Cardiac muscle cell (in vitro differentiated cells and primary cell): ENCODE measurements at regions not wholly inside any gene's neighbourhood (a gene's known extent, or its start where the extent isn't known, plus 50 kb on each side); places are given as distances from the start of the nearest gene placed in this dataset.

Experiments
- DNase-seq, 2 donors: peaks; one replicate each; pipeline versions ENCODE4 v3.0.0 to v3.0.0-alpha.2; 2010 to 2017; ENCODE audit warnings: low read depth in 1 of 2, low spot score in 1 of 2
- H3K27ac ChIP-seq: fragments of 200-600 bp; sonication (generic); 2 replicates; pipeline ENCODE4 v1.5.1; 2016
- H3K27me3 ChIP-seq: fragments of 200-600 bp; sonication (generic); 2 replicates; pipeline ENCODE4 v1.6.0; 2016; ENCODE audit warnings: control low read depth
- H3K36me3 ChIP-seq: fragments of 200-600 bp; sonication (generic); 2 replicates; pipeline ENCODE4 v1.5.1; 2016; ENCODE audit warnings: control low read depth
- H3K4me1 ChIP-seq: fragments of 200-600 bp; sonication (generic); 2 replicates; pipeline ENCODE4 v1.8.1; 2017; ENCODE audit warnings: low read depth, mild to moderate bottlenecking, mixed run types
- H3K4me3 ChIP-seq: fragments of 200-600 bp; sonication (generic); 2 replicates; pipeline ENCODE4 v1.5.1; 2016; ENCODE audit warnings: mild to moderate bottlenecking
- H3K9me3 ChIP-seq: fragments of 200-600 bp; sonication (generic); 2 replicates; pipeline ENCODE4 v1.5.1; 2017; ENCODE audit warnings: low read depth, mild to moderate bottlenecking, control low read depth
- TF ChIP-seq, protein P1 (sequence below): IDR thresholded peaks from 2 replicates; pipeline ENCODE4 v1.5.1; 2012; ENCODE audit warnings: low read depth, mild to moderate bottlenecking, low read length

- Histone ChIP-seq H3K9me3 (no peaks in the 10 kb centered on the region), H3K27ac (no peak overlapping the region), H3K4me1 (no peaks in the 10 kb centered on the region), H3K27me3 (no peaks in the 10 kb centered on the region), H3K4me3 (no peak overlapping the region), H3K36me3 (no peaks in the 10 kb centered on the region)
- TF ChIP-seq, protein P1, sequence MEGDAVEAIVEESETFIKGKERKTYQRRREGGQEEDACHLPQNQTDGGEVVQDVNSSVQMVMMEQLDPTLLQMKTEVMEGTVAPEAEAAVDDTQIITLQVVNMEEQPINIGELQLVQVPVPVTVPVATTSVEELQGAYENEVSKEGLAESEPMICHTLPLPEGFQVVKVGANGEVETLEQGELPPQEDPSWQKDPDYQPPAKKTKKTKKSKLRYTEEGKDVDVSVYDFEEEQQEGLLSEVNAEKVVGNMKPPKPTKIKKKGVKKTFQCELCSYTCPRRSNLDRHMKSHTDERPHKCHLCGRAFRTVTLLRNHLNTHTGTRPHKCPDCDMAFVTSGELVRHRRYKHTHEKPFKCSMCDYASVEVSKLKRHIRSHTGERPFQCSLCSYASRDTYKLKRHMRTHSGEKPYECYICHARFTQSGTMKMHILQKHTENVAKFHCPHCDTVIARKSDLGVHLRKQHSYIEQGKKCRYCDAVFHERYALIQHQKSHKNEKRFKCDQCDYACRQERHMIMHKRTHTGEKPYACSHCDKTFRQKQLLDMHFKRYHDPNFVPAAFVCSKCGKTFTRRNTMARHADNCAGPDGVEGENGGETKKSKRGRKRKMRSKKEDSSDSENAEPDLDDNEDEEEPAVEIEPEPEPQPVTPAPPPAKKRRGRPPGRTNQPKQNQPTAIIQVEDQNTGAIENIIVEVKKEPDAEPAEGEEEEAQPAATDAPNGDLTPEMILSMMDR: no peak
- DNase-seq: no peak
Measured at GRCh38 chr10:33743429-33743857, 409.0 kb upstream of the NRP1 start.

- H3K9me3 ChIP-seq: no peaks in the 10 kb centered on the region
- no peaks in the 10 kb centered on the region for H3K4me1 ChIP-seq
- H3K36me3 ChIP-seq: no peaks in the 10 kb centered on the region
- TF ChIP-seq, protein P1: no peak
- H3K27me3 ChIP-seq: peaks cover 6% of the 10 kb centered on the region
- H3K4me3 ChIP-seq: no peak overlapping the region
- no peak overlapping the region for H3K27ac ChIP-seq
- DNase-seq: peak in 1 of 2 donors; percentile 22
Measured at GRCh38 chr10:33739031-33739430, 404.6 kb upstream of the NRP1 start.

DNA sequence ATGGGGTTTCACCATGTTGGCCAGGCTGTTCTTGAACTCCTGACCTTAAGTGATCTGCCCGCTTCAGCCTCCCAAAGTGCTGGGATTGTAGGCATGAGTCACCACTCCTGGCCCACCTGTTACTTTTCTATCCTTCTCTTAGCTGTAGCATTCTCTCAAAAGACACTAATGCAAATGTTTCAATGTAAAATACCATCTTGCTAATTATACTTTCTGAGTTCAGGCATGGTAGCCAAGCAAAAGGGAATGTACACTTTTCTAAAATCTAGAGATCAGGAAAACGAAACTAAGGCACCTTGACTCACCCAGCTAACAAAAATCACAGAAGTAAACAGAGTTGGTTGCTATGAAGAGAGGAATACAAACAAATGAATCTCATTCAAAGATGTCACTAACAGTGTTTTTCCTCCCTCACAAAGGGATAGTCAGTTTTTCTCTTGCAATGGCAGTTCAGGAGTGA lies 401.0 kb upstream of the NRP1 start:
- Histone ChIP-seq H3K27ac (no peak overlapping the region), H3K4me1 (no peaks in the 10 kb centered on the region), H3K4me3 (no peak overlapping the region), H3K36me3 (no peaks in the 10 kb centered on the region), H3K27me3 (peaks cover 6% of the 10 kb centered on the region), H3K9me3 (no peaks in the 10 kb centered on the region)
- TF ChIP-seq, protein P1: no peak
- DNase-seq: no peak

DNA sequence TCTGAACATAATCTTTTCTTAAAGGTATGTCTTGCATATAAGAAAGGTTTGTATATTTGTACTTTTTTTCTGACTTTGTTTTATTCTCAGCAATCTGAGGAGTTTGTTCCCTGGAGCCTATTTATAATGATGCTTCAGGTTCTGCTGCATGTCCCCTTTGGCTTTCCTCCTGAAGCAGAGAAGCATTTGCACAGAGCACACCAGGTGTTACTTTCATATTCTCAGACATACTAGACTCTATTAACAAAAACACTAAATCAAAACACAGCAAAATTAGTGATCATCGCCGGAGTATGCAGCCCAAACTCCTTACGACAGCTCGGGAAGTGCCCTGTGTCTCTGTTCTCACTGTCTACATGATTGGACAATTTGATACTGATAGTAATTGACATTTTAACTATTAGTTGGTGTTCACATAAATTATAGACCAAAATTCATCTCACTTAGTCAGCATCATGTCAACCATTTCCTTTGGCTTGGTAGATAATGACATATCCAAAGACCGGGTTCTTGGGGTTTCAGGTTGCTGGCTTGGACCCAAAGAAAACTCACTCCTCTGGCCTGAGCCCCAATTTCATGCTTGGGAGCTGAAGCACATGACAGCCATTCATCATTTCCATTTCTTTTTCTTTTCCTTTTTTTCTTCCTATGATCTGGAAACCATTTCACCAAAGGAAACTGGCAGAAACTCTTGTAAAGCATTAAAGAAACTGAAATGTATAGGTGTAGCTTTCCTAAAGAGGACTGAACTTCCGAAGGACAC lies 400.1 kb upstream of the NRP1 start:
- no peak for DNase-seq
- Histone ChIP-seq H3K9me3 (no peaks in the 10 kb centered on the region), H3K36me3 (no peaks in the 10 kb centered on the region), H3K4me1 (no peaks in the 10 kb centered on the region), H3K27ac (no peak overlapping the region), H3K4me3 (no peak overlapping the region), H3K27me3 (peaks cover 6% of the 10 kb centered on the region)
- TF ChIP-seq, protein P1: no peak

GRCh38 chr10:33733058-33733457 lies 398.6 kb upstream of the NRP1 start:
- TF ChIP-seq, protein P1: no peak
- no peak for DNase-seq
- H3K9me3 ChIP-seq: no peaks in the 10 kb centered on the region
- peaks cover 6% of the 10 kb centered on the region for H3K27me3 ChIP-seq
- H3K27ac ChIP-seq: no peak overlapping the region
- H3K4me1 ChIP-seq: no peaks in the 10 kb centered on the region
- no peaks in the 10 kb centered on the region for H3K36me3 ChIP-seq
- H3K4me3 ChIP-seq: no peak overlapping the region
